ENCODE measurements at regions not wholly inside any gene's neighbourhood (a gene's known extent, or its start where the extent isn't known, plus 50 kb on each side); places are given as distances from the start of the nearest gene placed in this dataset.

GRCh38 chr17:70552230-70552981 lies 383.1 kb downstream of the KCNJ2 start:
- DNase-seq (peak in 2 of 5 donors; percentile 69), FAIRE-seq (peak; percentile 62)
- Histone ChIP-seq H3K36me3 (ENCODE audit: control insufficient read depth in 2 of 3, insufficient read depth in 3 of 3, low read length in 3 of 3) (no peaks in the 10 kb centered on the region), H3K4me1 (ENCODE audit: control insufficient read depth in 2 of 3, insufficient read depth in 2 of 3, low read depth in 1 of 3, low read length in 3 of 3) (no peaks in the 10 kb centered on the region), H3K9me3 (ENCODE audit: control insufficient read depth in 2 of 3, insufficient read depth in 1 of 3, low read length in 3 of 3) (no peaks in the 10 kb centered on the region), H3K27me3 (ENCODE audit: control insufficient read depth, insufficient read depth, low read length) (no peaks in the 10 kb centered on the region), H3K27ac (ENCODE audit: low read depth in 2 of 2, low read length in 2 of 2) (no peak overlapping the region), H3K4me3 (ENCODE audit: low read length in 3 of 3) (no peak overlapping the region), H3K9ac (ENCODE audit: low read length in 3 of 3) (no peak overlapping the region)
- TF ChIP-seq CTCF (IDR thresholded peaks at IDR 0.05; ENCODE audit: borderline replicate concordance, extremely low read depth, insufficient read depth), result peak; percentile 39
- intact Hi-C loops (cut with DNase I), result no loop called here

DNA sequence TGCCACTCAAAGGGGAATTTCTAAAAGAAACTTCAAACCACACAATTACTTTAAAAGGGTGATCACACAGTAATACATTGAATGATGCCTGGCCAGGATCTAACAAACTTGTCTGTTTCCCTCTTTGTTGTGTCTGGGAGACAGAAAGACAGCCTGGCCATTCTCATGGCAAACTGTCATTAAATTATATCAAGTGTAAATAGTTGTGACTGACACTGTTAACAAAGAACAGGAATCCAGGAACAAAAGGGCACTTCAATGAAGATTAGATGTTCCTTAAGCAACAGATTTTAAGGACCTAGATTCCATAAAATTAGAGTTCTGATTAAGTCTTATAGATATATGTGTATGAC lies 383.6 kb downstream of the KCNJ2 start:
- H3K9ac ChIP-seq (ENCODE audit: low read length in 3 of 3), result no peak overlapping the region
- no peaks in the 10 kb centered on the region for H3K9me3 ChIP-seq (ENCODE audit: control insufficient read depth in 2 of 3, insufficient read depth in 1 of 3, low read length in 3 of 3)
- intact Hi-C loops (cut with DNase I), result no loop called here
- no peaks in the 10 kb centered on the region for H3K36me3 ChIP-seq (ENCODE audit: control insufficient read depth in 2 of 3, insufficient read depth in 3 of 3, low read length in 3 of 3)
- no peak overlapping the region for H3K4me3 ChIP-seq (ENCODE audit: low read length in 3 of 3)
- H3K4me1 ChIP-seq (ENCODE audit: control insufficient read depth in 2 of 3, insufficient read depth in 2 of 3, low read depth in 1 of 3, low read length in 3 of 3), result no peaks in the 10 kb centered on the region
- no peak for DNase-seq
- FAIRE-seq, result no peak
- no peak for TF ChIP-seq CTCF (IDR thresholded peaks at IDR 0.05; ENCODE audit: borderline replicate concordance, extremely low read depth, insufficient read depth)
- H3K27ac ChIP-seq (ENCODE audit: low read depth in 2 of 2, low read length in 2 of 2), result no peak overlapping the region
- no peaks in the 10 kb centered on the region for H3K27me3 ChIP-seq (ENCODE audit: control insufficient read depth, insufficient read depth, low read length)

GRCh38 chr17:70555723-70556122 lies 386.4 kb downstream of the KCNJ2 start:
- Histone ChIP-seq H3K4me3 (ENCODE audit: low read length in 3 of 3) (no peak overlapping the region), H3K4me1 (ENCODE audit: control insufficient read depth in 2 of 3, insufficient read depth in 2 of 3, low read depth in 1 of 3, low read length in 3 of 3) (no peaks in the 10 kb centered on the region), H3K9me3 (ENCODE audit: control insufficient read depth in 2 of 3, insufficient read depth in 1 of 3, low read length in 3 of 3) (no peaks in the 10 kb centered on the region), H3K9ac (ENCODE audit: low read length in 3 of 3) (no peak overlapping the region), H3K27ac (ENCODE audit: low read depth in 2 of 2, low read length in 2 of 2) (no peak overlapping the region), H3K27me3 (ENCODE audit: control insufficient read depth, insufficient read depth, low read length) (no peaks in the 10 kb centered on the region), H3K36me3 (ENCODE audit: control insufficient read depth in 2 of 3, insufficient read depth in 3 of 3, low read length in 3 of 3) (no peaks in the 10 kb centered on the region)
- FAIRE-seq (no peak), DNase-seq (no peak)
- intact Hi-C loops (cut with DNase I), result no loop called here
- TF ChIP-seq CTCF (IDR thresholded peaks at IDR 0.05; ENCODE audit: borderline replicate concordance, extremely low read depth, insufficient read depth), result no peak

DNA sequence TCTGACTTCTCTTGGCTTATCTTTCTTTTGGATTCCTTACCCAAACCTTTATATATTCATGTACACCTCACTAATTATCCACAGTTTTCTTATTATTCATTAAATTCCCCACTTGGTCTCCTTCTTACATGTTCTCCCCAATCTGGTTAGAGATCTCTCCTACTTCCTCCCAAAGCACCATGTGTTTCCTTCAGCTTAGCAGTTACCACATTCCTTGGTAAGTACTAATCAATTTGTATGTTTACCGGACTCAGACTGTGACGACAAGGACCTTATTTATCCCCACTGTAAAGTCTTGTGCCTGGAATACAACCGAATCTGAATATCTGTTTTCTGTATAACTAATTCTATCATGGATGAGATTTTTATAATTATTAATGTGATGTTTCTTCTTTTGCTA lies 389.5 kb downstream of the KCNJ2 start:
- no peaks in the 10 kb centered on the region for H3K27me3 ChIP-seq (ENCODE audit: control insufficient read depth, insufficient read depth, low read length)
- no peak overlapping the region for H3K9ac ChIP-seq (ENCODE audit: low read length in 3 of 3)
- no peaks in the 10 kb centered on the region for H3K36me3 ChIP-seq (ENCODE audit: control insufficient read depth in 2 of 3, insufficient read depth in 3 of 3, low read length in 3 of 3)
- intact Hi-C loops (cut with DNase I), result no loop called here
- H3K4me1 ChIP-seq (ENCODE audit: control insufficient read depth in 2 of 3, insufficient read depth in 2 of 3, low read depth in 1 of 3, low read length in 3 of 3), result no peaks in the 10 kb centered on the region
- no peak overlapping the region for H3K27ac ChIP-seq (ENCODE audit: low read depth in 2 of 2, low read length in 2 of 2)
- no peak for TF ChIP-seq CTCF (IDR thresholded peaks at IDR 0.05; ENCODE audit: borderline replicate concordance, extremely low read depth, insufficient read depth)
- no peak overlapping the region for H3K4me3 ChIP-seq (ENCODE audit: low read length in 3 of 3)
- no peaks in the 10 kb centered on the region for H3K9me3 ChIP-seq (ENCODE audit: control insufficient read depth in 2 of 3, insufficient read depth in 1 of 3, low read length in 3 of 3)
- peak in 1 of 5 donors; percentile 0 for DNase-seq
- no peak for FAIRE-seq

Measured in kidney (tissue), 13 donors.